ENCODE measurements at regions not wholly inside any gene's neighbourhood (a gene's known extent, or its start where the extent isn't known, plus 50 kb on each side); places are given as distances from the start of the nearest gene placed in this dataset.

DNA sequence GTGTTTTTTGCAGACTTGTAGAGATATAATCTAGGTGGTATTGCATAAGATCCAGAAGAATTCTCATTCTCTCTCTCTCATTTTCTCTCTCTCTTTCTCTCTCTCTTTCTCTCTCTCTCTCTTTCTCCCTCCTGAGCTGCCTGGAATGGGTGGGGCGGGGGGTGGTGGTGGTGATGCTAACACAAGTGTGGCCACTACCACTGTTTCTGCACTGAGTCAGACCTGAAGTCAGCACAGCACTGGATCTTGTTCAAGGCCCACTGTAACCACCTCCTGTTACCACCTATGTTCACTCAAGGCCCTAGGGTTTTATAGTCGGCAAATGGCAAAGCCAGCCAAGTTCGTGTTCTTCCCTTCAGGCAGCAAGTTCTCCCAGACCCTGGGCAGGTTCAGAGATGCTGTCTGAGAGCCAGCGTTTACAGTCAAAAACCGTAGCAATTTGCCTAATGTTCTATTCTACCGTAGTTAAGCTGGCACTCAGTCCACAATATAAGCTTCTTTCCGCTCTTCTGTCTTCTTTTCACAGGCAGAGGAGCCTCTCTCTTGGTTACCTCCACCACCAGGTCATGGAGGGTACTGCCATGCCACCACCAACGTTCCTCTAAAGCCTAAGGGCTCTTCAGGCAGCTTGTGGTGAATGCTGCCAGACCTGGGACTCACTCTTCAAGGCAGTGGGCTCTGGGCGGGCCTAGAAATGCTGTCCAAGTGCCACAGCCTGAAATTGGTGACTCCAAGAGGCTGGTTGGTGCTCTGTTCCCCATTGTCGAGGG is 235.7 kb upstream of the PRR16 start:
- TF ChIP-seq, protein P1, sequence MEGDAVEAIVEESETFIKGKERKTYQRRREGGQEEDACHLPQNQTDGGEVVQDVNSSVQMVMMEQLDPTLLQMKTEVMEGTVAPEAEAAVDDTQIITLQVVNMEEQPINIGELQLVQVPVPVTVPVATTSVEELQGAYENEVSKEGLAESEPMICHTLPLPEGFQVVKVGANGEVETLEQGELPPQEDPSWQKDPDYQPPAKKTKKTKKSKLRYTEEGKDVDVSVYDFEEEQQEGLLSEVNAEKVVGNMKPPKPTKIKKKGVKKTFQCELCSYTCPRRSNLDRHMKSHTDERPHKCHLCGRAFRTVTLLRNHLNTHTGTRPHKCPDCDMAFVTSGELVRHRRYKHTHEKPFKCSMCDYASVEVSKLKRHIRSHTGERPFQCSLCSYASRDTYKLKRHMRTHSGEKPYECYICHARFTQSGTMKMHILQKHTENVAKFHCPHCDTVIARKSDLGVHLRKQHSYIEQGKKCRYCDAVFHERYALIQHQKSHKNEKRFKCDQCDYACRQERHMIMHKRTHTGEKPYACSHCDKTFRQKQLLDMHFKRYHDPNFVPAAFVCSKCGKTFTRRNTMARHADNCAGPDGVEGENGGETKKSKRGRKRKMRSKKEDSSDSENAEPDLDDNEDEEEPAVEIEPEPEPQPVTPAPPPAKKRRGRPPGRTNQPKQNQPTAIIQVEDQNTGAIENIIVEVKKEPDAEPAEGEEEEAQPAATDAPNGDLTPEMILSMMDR (conservative IDR thresholded peaks at IDR 0.05; ENCODE audit: low read depth, low read length): no peak
- no peak for TF ChIP-seq EZH2 (IDR thresholded peaks at IDR 0.05; ENCODE audit: borderline replicate concordance, low read depth, low read length, poor library complexity, severe bottlenecking)
